Gastrocnemius medialis (tissue), 4 donors: ENCODE measurements at regions not wholly inside any gene's neighbourhood (a gene's known extent, or its start where the extent isn't known, plus 50 kb on each side); places are given as distances from the start of the nearest gene placed in this dataset.

ENCODE experiments used
- ATAC-seq, 2 donors: fragments of 150-250 bp; one replicate each; pipeline ENCODE4 v1.9.1; 2016
- DNase-seq, 2 donors: peaks; one replicate each; pipeline ENCODE4 v3.0.0-alpha.2; 2019
- H3K27ac ChIP-seq, 4 donors: fragments of 200-600 bp; sonication (generic); 1 replicate in 1 of 4; 2 replicates in 3 of 4; pipeline ENCODE4 v1.5.1; 2016 to 2018; ENCODE audit warnings: mild to moderate bottlenecking in 2 of 4, moderate library complexity in 1 of 4
- H3K27me3 ChIP-seq, 3 donors: fragments of 200-600 bp; sonication (generic) in 2 of 3; 1 replicate in 1 of 3; 2 replicates in 2 of 3; pipeline versions ENCODE4 v1.5.1 to v1.6.0; 2016 to 2019; ENCODE audit warnings: mild to moderate bottlenecking in 1 of 3, moderate library complexity in 1 of 3
- H3K36me3 ChIP-seq, 2 donors: fragments of 200-600 bp; sonication (generic) in 1 of 2; one replicate each; pipeline ENCODE4 v1.5.1; 2017 to 2018
- H3K4me1 ChIP-seq, 2 donors: fragments of 200-600 bp; sonication (generic) in 1 of 2; one replicate each; pipeline ENCODE4 v1.5.1; 2016 to 2017; ENCODE audit warnings: mild to moderate bottlenecking in 2 of 2
- H3K4me3 ChIP-seq, 4 donors: fragments of 200-600 bp; sonication (generic) in 3 of 4; 1 replicate in 1 of 4; 2 replicates in 3 of 4; pipeline ENCODE4 v1.5.1; 2016 to 2019; ENCODE audit warnings: mild to moderate bottlenecking in 2 of 4
- H3K9me3 ChIP-seq, 3 donors: fragments of 200-600 bp; sonication (generic) in 2 of 3; 1 replicate in 1 of 3; 2 replicates in 2 of 3; pipeline ENCODE4 v1.5.1; 2016 to 2019
- CTCF ChIP-seq, 5 experiments: fragments of 450-650 bp in 3 of 5; fragments of 200-600 bp in 2 of 5; sonication (generic) in 2 of 5; IDR thresholded peaks in 4 of 5; conservative IDR thresholded peaks in 1 of 5; 1 replicate in 4 of 5; 2 replicates in 1 of 5; pipeline ENCODE4 v1.5.1; 2016 to 2019; ENCODE audit warnings: antibody characterized with exemption in 5 of 5, mild to moderate bottlenecking in 3 of 5, moderate library complexity in 3 of 5
- POLR2A ChIP-seq, 2 donors: fragments of 450-650 bp; IDR thresholded peaks; one replicate each; pipeline ENCODE4 v1.6.1; 2017; ENCODE audit warnings: antibody characterized with exemption in 2 of 2, mild to moderate bottlenecking in 2 of 2, moderate library complexity in 2 of 2
- in situ Hi-C, 4 donors: fragments of 200-750 bp; cut with MboI; loops; one replicate each; pipeline versions ENCODE4 v1.15.0 to v1.8.0; 2017; ENCODE audit warnings: low sequenced_read_pairs in 4 of 4
- intact Hi-C: fragments of 100-400 bp; cut with DNase I; formaldehyde crosslinking; loops from one replicate; pipeline ENCODE4 v1.15.1; 2023; ENCODE audit warnings: low total_unique reads

GRCh38 chr3:153080778-153081240, 81.2 kb upstream of the RAP2B start:
- Histone ChIP-seq H3K4me1 (no peaks in the 10 kb centered on the region), H3K9me3 (no peaks in the 10 kb centered on the region), H3K4me3 (no peak overlapping the region), H3K36me3 (no peaks in the 10 kb centered on the region), H3K27ac (no peak overlapping the region), H3K27me3 (no peaks in the 10 kb centered on the region)
- no peak for ATAC-seq
- intact Hi-C loops (no loop called here), in situ Hi-C loops (no loop called here)
- TF ChIP-seq CTCF (IDR thresholded peaks at IDR 0.05 in 4 of 5, conservative IDR thresholded peaks at IDR 0.05 in 1 of 5) = no peak
- no peak for TF ChIP-seq POLR2A (IDR thresholded peaks at IDR 0.05)
- DNase-seq = no peak

DNA sequence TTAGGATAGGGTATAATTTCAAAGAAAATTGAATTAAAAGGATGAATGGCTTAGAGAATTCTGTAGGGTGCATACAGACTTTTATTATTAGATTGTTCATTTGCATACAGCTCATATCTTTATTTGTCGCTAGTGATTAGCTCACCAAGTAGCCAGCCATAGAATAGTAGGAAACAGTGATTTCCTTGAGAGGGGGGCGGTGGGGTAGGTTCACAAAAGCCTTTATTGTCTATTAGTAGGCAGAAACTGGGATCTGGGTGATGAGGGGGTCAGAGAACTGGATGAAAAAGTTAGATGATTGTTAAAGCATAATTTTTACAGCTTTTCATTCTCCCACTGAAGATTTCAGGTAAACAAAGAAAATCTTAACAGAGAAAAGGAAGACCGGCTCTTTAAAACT, 77.6 kb upstream of the RAP2B start:
- intact Hi-C loops = no loop called here
- ATAC-seq (no peak), DNase-seq (no peak)
- Histone ChIP-seq H3K4me3 (no peak overlapping the region), H3K36me3 (no peaks in the 10 kb centered on the region), H3K27me3 (no peaks in the 10 kb centered on the region), H3K4me1 (no peaks in the 10 kb centered on the region), H3K9me3 (no peaks in the 10 kb centered on the region), H3K27ac (no peak overlapping the region)
- in situ Hi-C loops = no loop called here
- TF ChIP-seq POLR2A (IDR thresholded peaks at IDR 0.05) (no peak), CTCF (IDR thresholded peaks at IDR 0.05 in 4 of 5, conservative IDR thresholded peaks at IDR 0.05 in 1 of 5) (no peak)

DNA sequence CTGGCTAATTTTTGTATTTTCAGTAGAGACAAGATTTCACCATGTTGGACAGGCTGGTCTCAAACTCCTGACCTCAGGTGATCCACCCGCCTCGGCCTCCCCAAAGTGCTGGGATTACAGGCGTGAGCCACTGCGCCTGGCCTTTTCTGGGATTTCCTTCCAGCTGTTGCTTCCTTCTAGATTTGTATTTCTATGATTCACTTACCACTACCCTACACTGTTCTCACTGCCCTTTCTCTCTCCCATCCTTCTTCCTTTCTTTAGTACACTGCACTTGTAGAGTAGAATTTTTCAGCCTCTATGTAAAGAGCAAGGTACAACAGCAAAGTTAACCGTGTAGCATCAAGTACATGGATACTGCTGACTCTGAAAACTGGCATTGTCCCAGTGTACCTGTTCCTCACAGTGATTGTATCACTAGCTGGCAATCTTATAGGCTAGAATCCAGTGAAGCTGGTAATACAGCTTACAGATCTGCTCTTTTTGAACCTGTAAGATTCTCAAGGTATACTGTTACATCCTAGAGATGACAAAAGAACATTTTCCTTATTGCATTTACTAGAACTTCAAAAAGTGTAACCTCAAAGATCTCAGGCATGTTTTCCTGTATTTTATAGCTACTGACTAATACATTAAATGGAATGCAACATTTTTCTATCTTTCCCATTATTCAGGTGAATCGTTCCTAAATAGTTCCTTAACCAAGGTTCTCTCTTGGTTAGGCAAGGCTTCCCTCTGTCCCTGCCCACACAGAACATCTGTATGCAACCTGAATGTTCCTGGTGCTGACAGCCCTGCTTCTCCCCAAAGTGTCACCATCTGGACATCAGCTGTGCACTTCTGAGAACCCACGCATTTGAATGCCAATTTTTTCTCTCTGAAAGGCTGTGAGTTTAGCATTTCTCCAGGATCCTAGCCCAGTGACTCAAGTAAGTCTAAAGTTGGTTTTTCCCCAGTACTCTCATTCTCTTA, 74.1 kb upstream of the RAP2B start:
- no peaks in the 10 kb centered on the region for H3K36me3 ChIP-seq
- in situ Hi-C loops = no loop called here
- TF ChIP-seq CTCF (IDR thresholded peaks at IDR 0.05 in 4 of 5, conservative IDR thresholded peaks at IDR 0.05 in 1 of 5) = no peak
- H3K9me3 ChIP-seq = no peaks in the 10 kb centered on the region
- ATAC-seq (no peak), DNase-seq (no peak)
- H3K4me3 ChIP-seq = no peak overlapping the region
- intact Hi-C loops = no loop called here
- no peaks in the 10 kb centered on the region for H3K4me1 ChIP-seq
- H3K27ac ChIP-seq = no peak overlapping the region
- no peaks in the 10 kb centered on the region for H3K27me3 ChIP-seq

GRCh38 chr3:153089620-153090019, 72.4 kb upstream of the RAP2B start:
- TF ChIP-seq POLR2A (IDR thresholded peaks at IDR 0.05) (no peak), CTCF (IDR thresholded peaks at IDR 0.05 in 4 of 5, conservative IDR thresholded peaks at IDR 0.05 in 1 of 5) (no peak)
- H3K36me3 ChIP-seq = no peaks in the 10 kb centered on the region
- H3K4me3 ChIP-seq = no peak overlapping the region
- no peaks in the 10 kb centered on the region for H3K4me1 ChIP-seq
- in situ Hi-C loops = no loop called here
- H3K27ac ChIP-seq = no peak overlapping the region
- ATAC-seq = no peak
- H3K27me3 ChIP-seq = no peaks in the 10 kb centered on the region
- H3K9me3 ChIP-seq = no peaks in the 10 kb centered on the region
- intact Hi-C loops = no loop called here
- DNase-seq = no peak
